HG03196 (cell line): ENCODE measurements at regions not wholly inside any gene's neighbourhood (a gene's known extent, or its start where the extent isn't known, plus 50 kb on each side); places are given as distances from the start of the nearest gene placed in this dataset.

Experiments
- ATAC-seq: cut with Tn5 transposase; IDR thresholded peaks from one replicate; pipeline ENCODE4 v1.9.1; 2021; ENCODE audit not compliant: unreplicated experiment

DNA sequence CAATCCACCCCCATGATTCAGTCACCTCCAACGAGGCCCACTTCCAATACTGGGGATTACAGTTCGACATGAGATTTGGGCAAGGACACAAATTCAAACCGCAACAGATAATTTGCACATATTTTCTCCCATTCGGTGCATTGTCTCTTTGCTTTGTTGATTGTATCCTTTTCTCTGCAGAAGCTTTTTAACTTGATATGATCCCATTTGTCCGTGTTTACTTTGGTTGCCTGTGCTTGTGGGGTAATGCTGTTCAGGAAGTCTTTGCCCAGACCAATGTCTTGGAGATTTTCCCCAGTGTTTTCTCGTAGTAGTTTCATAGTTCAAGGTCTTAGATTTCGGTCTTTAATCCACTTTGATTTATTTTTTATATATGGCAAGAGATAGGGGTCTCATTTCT lies 330.8 kb upstream of the SPRY2 start:
- ATAC-seq: no peak

DNA sequence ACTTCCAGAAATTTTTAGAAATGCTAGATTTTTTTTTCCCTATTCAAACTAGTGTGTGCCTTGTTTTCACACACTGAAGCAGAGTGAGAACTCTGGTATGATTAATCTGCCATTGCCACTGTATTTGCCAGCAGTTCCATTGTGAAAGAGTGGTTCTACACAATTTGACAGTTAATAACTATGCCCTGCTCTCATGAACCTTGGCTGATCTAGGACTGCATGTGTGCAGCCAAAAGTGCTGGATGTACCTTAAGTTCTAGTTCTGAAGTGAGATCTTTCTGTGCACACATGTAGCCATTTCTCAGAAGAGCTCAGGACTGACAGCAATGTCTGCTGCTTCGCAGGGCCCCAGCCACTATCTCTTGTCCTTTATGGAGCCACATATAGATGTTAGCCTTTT lies 328.2 kb upstream of the SPRY2 start:
- no peak for ATAC-seq

DNA sequence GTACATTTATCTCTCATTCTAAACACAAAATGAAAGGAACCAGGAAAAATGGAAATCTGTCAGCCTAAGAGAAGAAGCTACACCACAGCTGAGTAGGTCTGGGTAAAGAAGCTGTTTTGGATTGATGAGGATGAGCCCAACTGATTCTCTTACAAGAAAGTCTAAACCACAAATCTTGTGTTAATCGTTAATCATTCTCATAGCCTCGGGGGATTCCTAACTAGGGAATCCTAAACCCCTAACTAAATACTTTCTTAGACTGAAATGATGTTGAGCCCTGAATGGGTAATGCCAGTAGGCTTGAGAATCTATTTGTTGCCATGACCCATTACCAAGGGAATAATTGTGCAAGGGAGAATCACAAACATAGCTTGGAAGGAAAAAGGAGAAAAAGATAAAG lies 327.5 kb upstream of the SPRY2 start:
- no peak for ATAC-seq

DNA sequence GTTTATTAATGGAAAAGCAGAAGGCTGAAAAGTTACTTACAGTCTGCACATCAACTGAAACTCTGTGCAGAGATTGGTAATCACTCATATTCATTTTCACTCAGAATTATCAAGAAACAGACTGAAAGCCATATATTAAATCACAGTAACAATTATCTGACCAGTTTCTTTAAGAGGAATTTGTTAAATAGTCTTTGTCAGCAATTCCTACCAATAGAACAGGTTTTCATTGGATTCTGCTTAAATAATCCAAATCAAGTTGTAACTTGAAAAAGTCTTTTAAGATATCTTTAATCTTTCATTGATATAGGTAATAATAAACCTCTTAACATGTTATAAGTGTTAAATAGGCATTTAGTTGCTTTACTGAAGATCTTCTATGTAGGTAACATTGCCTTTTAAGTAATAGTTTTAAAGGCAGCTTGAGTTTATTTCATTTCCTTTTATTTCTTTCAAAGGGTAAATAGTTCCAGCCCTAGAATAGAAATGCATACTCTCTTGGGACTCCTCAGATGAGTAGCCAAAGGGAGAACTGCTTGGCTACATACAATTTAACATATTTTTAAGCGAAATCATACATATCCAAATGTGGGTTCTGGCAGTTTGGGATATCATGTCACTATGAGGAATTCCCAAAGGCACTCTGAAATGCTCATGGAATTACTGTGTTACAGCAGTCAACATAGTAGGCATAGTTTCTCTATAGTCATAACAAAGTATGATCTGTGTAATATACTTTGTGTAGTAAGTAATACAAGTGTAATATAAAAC lies 326.0 kb upstream of the SPRY2 start:
- no peak for ATAC-seq

DNA sequence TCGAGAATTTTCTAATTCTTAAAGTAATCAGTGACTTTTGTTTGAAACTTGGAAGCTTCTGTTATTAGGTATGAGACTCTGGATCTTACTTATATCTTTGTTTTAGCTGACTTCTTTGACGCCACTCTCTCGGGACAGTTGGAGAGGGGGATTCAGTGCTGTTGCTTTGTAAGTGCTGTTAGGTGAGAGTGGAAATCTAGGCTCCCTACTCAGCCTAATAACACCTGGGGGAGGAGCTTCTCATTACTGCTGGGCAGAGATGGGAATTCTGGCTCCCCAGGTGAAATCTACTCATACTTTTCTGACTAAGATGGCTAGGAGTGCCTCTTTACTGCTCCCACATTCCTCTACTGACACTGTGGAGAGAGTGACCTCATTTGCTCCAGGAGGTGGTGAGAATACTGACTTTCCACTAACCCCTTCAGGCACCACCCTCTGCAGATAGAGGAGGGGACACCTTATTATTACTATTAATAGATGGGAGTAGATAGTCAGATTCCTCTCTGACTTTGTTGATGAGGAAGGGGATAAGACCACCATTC lies 324.9 kb upstream of the SPRY2 start:
- ATAC-seq: no peak

DNA sequence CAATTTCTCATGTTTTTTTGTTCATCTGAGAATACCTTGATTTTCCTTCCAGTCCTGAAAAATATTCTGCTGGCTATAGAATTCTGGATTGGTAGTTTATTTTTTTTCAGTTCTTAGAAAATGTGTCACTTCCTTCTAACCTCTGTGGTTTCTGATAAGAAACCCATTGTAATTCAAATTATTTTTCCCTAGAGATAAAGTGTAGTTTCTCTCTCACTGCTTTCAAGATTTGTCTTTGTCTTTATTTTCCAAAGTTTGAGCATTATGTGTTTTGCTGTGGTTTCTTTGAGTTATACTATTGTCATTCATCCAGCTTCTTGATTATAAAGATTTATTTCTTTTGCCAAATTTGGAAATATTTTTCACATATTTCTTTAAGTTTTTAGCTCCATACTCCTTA lies 324.0 kb upstream of the SPRY2 start:
- no peak for ATAC-seq

DNA sequence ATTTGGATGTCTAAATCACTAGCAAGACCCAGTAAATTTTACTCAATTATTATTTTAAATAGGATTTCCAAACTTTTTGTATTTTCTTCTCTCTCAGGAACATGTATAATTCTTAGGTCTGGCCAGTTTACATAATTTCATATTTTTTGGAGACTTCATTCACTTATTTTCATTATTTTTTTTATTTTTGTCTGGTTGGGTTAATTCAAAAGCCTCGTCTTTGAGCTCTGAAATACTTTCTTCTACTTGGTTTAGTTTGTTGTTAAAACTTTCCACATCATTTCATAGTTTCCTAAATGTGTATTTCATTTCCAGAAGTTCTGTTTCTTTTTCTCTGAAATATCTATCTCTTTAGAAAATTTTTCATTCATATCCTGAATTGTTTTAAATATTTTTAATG lies 322.9 kb upstream of the SPRY2 start:
- ATAC-seq: no peak

DNA sequence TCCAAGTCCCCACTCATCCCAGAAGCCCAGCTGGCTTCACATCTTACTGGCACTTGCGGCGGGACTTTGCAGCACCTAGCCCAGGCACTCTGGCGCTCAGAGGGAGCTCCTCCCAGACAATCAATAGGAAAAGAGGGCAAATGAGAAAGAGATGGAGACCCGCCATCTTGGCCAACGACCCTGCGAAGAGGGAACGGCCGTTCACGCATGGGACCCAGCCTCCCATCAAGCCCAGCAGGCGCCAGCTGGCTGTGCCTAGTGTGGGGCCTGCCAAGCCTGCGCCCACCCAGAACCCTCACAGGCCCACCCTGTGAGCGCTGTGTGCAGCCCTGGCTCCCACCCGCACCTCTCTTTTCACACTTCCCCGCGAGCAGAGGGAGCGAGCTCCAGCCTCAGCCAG lies 317.8 kb upstream of the SPRY2 start:
- ATAC-seq: no peak

DNA sequence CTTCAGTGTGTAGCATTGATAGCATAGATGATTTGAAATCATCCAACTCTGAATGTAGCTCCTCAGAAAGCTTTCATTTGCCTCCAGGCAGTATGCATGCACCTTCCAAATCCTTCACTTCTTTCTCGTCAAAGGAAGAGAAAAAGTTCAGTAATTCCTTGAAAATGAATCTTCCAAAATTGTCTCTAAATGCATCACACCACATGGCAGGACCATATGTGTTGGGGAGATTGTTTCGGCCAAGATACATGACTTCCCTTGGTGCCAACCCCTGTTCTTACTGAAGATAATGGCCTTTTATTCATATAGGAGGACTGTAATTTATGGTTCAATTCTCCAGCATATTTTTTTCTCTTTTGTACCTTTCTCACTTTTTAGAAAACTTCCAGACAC lies 315.6 kb upstream of the SPRY2 start:
- no peak for ATAC-seq

DNA sequence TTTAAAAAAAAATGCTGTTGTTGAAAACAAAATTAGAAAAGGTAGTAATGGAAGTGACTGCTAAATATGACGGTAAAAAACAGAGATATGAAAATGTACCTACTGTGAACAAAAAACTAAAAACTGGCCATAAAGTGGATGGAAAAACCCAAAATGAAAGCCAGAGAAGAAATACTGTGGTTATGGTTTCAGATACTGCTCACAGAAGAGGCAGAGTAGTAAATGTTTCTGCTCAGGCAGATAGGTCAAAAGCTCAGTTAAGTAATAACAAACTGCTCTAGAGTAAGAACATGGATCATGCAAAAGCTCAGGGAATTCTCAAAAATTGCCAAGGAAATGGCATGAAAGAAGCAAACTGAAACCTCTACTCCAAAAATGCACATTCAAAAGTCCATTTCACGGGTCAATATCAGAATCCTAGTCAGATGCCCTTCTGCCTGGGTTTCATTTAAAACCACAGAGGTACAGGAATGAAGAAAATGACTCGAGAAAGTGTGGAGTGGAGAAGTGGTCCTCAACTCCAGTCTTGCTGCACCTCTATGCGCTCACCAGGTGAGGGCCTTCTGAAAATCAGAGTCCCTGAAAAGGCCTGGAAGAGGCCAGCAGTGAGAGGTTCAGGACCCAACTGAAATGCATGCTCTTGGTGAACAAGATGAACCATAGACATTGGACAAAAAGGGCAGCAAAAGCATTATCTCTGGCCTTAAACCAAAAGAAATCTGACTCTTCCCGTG lies 315.0 kb upstream of the SPRY2 start:
- ATAC-seq: no peak

DNA sequence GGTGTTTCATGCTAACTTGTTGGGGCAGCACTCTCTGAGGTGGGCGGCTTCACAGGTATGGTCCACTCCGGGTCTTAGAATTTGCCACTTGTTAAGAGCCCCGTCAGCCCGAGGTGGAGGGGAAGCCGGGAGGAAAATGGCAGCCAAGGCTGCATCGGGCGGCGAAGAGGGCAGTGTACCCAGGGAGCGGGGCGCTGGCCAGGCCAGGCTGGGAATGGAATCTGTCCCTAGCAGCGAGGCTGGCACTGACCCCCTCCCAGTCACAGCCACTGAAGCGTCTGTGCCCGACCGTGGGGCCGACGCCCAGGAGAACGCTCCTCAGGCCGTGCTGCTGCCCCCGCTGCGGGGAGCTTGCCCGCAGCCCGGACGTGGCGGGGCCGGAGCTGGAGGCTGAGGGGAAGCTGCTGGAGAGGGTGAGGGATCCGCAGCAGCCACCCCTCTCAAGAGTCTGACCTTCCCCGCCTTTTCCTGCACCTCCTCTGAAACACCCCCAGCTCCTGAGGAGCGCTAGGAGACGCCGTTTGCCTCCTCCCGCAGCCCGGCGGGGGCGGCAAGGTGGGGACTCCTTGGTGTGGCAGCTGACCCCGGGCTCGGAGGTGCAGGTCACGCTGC lies 313.8 kb upstream of the SPRY2 start:
- no peak for ATAC-seq

DNA sequence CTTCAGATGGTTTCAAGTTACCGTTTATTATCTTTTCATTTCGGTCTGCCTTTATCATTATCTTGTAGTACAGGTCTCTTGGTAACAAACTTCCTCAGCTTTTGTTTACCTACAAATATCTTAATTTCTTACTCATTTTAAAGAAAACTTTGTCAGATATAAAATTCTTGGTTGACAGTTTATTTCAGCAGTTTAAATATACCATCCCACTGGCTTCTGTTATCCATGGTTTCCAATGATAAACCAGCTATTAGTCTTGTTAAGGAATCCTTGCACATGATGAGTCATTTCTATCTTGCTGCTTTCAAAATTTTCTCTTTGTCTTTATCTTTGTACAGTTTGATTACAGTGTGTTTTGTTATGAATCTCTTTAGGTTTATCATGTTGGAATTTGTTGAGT lies 308.3 kb upstream of the SPRY2 start:
- no peak for ATAC-seq

DNA sequence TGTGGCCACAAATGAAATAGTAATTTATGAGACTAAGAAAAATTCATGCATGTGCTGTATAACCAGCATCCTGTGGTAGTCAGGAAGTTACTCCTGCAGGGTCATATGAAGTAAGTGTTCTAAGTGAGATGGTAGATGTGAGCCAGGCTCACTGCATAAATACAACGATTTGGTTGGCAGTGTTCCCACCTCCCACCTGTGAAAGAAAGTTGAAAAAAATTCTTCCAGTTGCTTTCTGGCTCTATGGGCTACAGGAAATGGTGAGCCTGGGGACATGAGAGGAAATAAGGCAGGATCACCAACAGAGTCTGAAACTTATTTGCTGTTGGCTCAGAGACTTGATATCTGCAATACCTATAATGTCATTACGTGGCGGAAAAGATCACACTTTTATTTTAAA lies 301.7 kb upstream of the SPRY2 start:
- no peak for ATAC-seq

DNA sequence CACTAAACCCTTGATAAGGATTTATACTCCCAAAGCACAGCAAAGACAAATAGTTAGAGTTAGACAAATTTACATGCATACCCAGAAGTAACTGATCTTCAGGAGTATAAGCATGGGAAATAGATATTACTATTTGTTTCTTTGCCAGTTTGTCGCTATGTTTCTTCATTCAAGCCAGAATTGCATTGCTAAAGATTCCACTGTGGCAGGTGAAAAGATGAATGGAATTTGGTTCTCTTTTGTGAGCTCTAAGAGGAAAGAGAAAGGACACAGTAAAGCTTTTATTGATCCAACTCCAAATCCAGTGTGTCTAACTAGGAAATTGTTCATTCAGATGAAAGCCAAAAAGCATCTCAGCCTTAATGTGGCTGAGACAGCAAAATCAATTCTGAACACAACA lies 292.3 kb upstream of the SPRY2 start:
- ATAC-seq: no peak

DNA sequence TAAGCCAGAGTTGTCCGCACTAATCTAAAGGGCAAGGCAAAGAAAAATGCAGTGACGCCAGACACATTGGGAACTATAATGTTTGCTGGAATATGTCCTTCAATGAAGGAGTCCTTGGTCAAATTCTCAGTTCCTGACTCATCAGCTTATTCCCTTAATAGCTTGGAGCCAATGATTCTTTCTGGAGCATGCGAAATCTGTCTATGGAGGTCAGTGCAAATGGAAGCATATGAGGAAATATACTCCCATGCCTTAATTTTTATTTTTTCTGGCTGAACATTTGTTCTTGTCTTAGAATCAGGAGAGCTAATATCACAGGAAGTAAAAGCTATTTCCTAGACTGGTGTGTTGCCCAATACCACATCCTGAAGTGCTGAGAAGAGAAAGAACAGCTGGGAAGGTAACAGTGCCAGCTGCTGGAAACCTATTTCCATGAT lies 289.8 kb upstream of the SPRY2 start:
- ATAC-seq: no peak

DNA sequence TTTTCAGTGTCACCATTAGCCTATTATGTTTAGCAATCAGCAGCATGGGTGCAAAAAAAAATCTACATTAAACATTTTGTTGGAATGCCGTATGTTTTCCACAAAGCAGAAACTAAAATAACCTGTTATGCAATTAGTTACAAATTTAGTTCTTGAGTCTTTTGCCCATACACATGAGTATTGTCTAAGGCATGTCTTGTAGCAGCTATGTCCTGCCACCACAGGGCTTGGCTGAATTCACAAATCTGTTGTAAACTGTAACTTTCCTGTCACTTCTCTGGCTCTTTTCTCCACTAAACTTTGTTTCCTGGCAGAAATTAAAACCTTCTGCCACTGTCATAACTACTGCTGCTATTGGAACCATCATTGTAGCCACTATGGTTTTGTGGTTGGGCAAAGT lies 277.9 kb upstream of the SPRY2 start:
- no peak for ATAC-seq

DNA sequence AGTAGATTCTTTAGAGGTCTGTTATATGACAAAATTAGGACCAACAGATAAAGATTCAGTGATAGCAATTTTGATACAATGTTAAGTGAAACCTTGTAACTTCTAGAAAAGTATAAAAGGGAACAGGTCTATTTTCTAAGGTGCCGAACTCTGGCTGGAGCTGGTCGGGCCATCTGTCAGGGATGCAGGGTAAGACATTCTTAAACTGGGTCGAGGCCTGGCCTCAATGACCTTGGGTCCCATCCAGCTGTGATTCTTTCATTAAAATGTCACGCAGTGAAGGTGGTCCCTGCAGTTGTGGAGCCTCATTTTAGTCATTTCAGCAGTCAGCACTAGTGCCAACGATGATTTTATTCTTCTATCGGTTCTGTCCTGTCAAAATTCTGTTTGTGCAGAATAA lies 271.9 kb upstream of the SPRY2 start:
- no peak for ATAC-seq

DNA sequence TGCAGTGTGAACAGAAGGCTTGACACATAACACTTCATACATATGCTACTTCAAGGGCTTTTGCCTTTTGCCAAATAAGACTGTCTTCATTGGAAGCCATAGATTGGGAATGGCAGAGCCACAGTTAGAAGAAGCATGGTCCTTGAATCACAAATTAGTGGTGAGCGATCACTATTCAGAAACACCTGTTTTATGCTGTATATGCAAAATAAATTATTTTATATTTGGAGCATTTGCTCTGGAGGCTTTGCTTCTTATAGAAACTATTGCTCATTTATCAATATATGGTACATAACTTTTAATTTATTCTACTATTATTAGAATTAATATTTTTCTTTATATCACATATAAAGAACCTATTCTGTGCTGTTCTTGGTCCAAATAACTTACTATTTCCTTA lies 270.4 kb upstream of the SPRY2 start:
- ATAC-seq: no peak

DNA sequence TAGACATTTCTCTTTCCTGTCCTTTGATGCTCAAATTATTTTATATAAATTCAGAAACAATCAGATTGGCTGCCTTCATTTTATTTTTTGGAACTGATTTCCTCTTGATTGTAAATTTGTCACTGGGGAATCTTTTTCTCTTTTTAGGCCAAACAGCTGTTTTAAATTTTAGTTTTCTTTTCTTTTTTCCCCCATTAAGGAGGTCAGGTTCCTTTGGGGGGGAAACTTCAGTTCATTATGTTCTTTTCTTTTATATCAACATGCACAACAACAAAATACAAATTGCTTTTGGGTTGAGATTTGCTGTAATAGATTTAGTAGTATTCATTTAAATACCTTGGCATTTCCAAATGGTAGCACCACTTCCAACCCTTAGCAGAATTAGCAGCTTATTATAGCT lies 264.8 kb upstream of the SPRY2 start:
- ATAC-seq: no peak

DNA sequence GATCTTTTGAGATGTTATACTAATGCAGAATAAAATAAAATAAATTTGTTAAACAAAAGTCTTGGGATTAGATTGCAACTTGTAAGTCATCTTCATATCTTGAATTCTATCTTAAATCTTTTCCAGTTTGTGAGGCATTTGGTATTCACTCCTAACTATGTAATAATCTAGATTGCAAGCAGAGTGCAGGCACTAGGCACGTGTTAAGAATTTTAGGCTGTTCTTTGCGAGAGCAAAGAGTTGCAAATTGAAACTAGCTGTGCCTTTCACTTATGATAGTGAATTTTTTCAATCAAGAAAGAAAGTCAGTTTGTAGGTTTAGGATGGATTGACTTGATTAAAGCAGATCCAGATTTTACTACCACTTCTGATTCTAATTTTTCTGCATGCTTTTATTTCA lies 264.1 kb upstream of the SPRY2 start:
- ATAC-seq: no peak

DNA sequence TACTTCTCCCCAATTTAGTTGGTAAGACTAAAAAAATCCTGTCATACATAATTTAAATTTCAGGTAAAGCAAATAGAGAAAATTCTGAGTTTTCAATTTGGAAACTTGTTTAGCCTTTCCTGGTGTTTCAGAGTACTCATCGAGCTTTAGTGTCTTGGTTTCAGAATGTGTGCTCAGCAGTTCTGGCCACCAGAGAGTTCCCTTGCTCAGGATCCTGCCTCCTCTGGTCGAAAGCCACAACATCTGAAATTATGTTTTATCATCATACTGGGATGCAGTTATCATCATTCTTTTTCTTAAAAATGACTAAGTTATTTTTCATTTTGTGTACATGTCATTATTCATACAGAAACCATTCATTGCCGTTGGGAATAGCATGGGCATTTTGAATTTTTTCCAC lies 263.2 kb upstream of the SPRY2 start:
- ATAC-seq: no peak

DNA sequence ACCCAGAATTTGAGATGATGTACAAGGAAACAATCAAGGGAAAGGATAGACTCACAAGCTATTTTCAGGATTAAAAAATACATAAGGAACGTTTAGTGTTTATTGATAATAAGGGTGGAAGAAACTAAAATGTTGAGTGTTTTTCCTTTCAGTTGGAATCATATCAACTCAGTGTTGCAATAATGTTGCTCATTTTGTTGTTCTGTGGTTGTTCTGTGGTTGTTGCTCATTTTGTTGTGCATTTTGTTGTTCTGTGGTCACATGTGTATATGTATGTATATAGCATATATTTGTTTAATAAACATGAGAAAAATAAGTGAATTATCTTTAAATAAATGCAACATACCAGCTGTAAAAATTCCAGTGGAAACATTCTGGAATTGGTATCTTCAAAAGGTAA lies 262.4 kb upstream of the SPRY2 start:
- ATAC-seq: no peak
